Left ventricle myocardium superior (tissue), 1 donor: ENCODE measurements at regions not wholly inside any gene's neighbourhood (a gene's known extent, or its start where the extent isn't known, plus 50 kb on each side); places are given as distances from the start of the nearest gene placed in this dataset.

ENCODE experiments used
- ATAC-seq: fragments of 200-7000 bp; cut with Tn5 transposase; one replicate; pipeline ENCODE4 v1.9.1; 2020; ENCODE audit warnings: mild to moderate bottlenecking, moderate library complexity
- DNase-seq: peaks from one replicate; pipeline ENCODE4 v3.0.0-alpha.2; 2020
- intact Hi-C: fragments of 100-400 bp; cut with micrococcal nuclease; formaldehyde crosslinking; loops from one replicate; pipeline ENCODE4 v1.11.0; 2022
- donor health status: DM: no; HTN: yes; CAD: no; lungs with severe emphysema.

- ATAC-seq (no peak), DNase-seq (no peak)
- intact Hi-C loops, result no loop called here
These were observed 332.6 kb upstream of the DACH1 start for GRCh38 chr13:72199640-72200039.

GRCh38 chr13:72198967-72199560 lies 332.1 kb upstream of the DACH1 start:
- intact Hi-C loops, result no loop called here
- DNase-seq (no peak), ATAC-seq (no peak)

GRCh38 chr13:72198042-72198441 lies 331.0 kb upstream of the DACH1 start:
- intact Hi-C loops, result no loop called here
- DNase-seq, result no peak
- ATAC-seq, result no peak

- no peak for ATAC-seq
- no peak for DNase-seq
- intact Hi-C loops, result no loop called here
These were observed 328.2 kb upstream of the DACH1 start for GRCh38 chr13:72195044-72195704.

- no peak for DNase-seq
- ATAC-seq, result no peak
- intact Hi-C loops, result no loop called here
These were observed 327.5 kb upstream of the DACH1 start for GRCh38 chr13:72194523-72194922.

- ATAC-seq (no peak), DNase-seq (no peak)
- intact Hi-C loops, result no loop called here
These were observed 319.9 kb upstream of the DACH1 start for GRCh38 chr13:72186730-72187422.

GRCh38 chr13:72185776-72186175 lies 318.8 kb upstream of the DACH1 start:
- intact Hi-C loops, result no loop called here
- DNase-seq, result no peak
- no peak for ATAC-seq

GRCh38 chr13:72181661-72182060 lies 314.7 kb upstream of the DACH1 start:
- ATAC-seq (no peak), DNase-seq (no peak)
- intact Hi-C loops, result no loop called here

- DNase-seq, result no peak
- ATAC-seq, result no peak
- intact Hi-C loops, result no loop called here
These were observed 313.4 kb upstream of the DACH1 start for GRCh38 chr13:72180253-72180952.

GRCh38 chr13:72174549-72174948 lies 307.5 kb upstream of the DACH1 start:
- ATAC-seq, result no peak
- intact Hi-C loops, result no loop called here
- no peak for DNase-seq

- intact Hi-C loops, result no loop called here
- DNase-seq (no peak), ATAC-seq (no peak)
These were observed 303.6 kb upstream of the DACH1 start for GRCh38 chr13:72170571-72170970.

- DNase-seq, result no peak
- intact Hi-C loops, result no loop called here
These were observed 301.3 kb upstream of the DACH1 start for GRCh38 chr13:72168126-72168855.

GRCh38 chr13:72166102-72166650 lies 299.2 kb upstream of the DACH1 start:
- intact Hi-C loops, result no loop called here
- ATAC-seq (no peak), DNase-seq (no peak)

More at GRCh38 chr13:72168126-72168855, 301.3 kb upstream of the DACH1 start:
- ATAC-seq, result no peak

GRCh38 chr13:72165276-72165675 lies 298.3 kb upstream of the DACH1 start:
- intact Hi-C loops, result no loop called here
- no peak for ATAC-seq
- DNase-seq, result no peak

- ATAC-seq (no peak), DNase-seq (no peak)
- intact Hi-C loops, result no loop called here
These were observed 297.8 kb upstream of the DACH1 start for GRCh38 chr13:72164811-72165210.

- no peak for DNase-seq
- ATAC-seq, result no peak
- intact Hi-C loops, result no loop called here
These were observed 296.7 kb upstream of the DACH1 start for GRCh38 chr13:72163678-72164077.

- no peak for DNase-seq
- intact Hi-C loops, result no loop called here
- ATAC-seq, result no peak
These were observed 294.0 kb upstream of the DACH1 start for GRCh38 chr13:72160977-72161376.

GRCh38 chr13:72156760-72157159 lies 289.8 kb upstream of the DACH1 start:
- intact Hi-C loops, result no loop called here
- no peak for DNase-seq
- no peak for ATAC-seq

GRCh38 chr13:72153272-72153671 lies 286.3 kb upstream of the DACH1 start:
- DNase-seq (no peak), ATAC-seq (no peak)
- intact Hi-C loops, result no loop called here
